Kidney (tissue), 13 donors: ENCODE measurements at regions not wholly inside any gene's neighbourhood (a gene's known extent, or its start where the extent isn't known, plus 50 kb on each side); places are given as distances from the start of the nearest gene placed in this dataset.
A peak's percentile ranks its signal among the peaks of the same experiment; 100 is the strongest.

Experiments used
- DNase-seq, 5 donors: peaks; one replicate each; pipeline ENCODE4 v3.0.0-alpha.2; 2013 to 2020
- FAIRE-seq: peaks from 2 replicates; lab custom pipeline; 2012; peaks lifted over from hg19 to GRCh38; lab: Jason Lieb, UNC
- H3K27ac ChIP-seq, 2 donors: one replicate each; pipeline ENCODE4 v1.7.0; 2013; ENCODE audit warnings: low read depth in 2 of 2, low read length in 2 of 2, inconsistent platforms in 1 of 2
- H3K27me3 ChIP-seq: one replicate; pipeline ENCODE4 v1.7.1; 2013; ENCODE audit warnings: low read length, inconsistent platforms; ENCODE audit not compliant: control insufficient read depth, insufficient read depth
- H3K36me3 ChIP-seq, 3 donors: one replicate each; pipeline versions ENCODE4 v1.7.0 to v1.7.1; 2013; ENCODE audit warnings: low read length in 3 of 3, control low read depth in 1 of 3, inconsistent platforms in 1 of 3; ENCODE audit not compliant: insufficient read depth in 3 of 3, control insufficient read depth in 2 of 3
- H3K4me1 ChIP-seq, 3 donors: one replicate each; pipeline versions ENCODE4 v1.7.0 to v1.7.1; 2013; ENCODE audit warnings: low read length in 3 of 3, inconsistent platforms in 1 of 3, low read depth in 1 of 3; ENCODE audit not compliant: control insufficient read depth in 2 of 3, insufficient read depth in 2 of 3
- H3K4me3 ChIP-seq, 3 donors: one replicate each; pipeline versions ENCODE4 v1.7.0 to v1.8.1; 2013; ENCODE audit warnings: low read length in 3 of 3, control low read depth in 1 of 3, inconsistent platforms in 1 of 3
- H3K9ac ChIP-seq, 3 donors: one replicate each; pipeline versions ENCODE4 v1.7.0 to v1.7.1; 2013; ENCODE audit warnings: low read length in 3 of 3, control low read depth in 1 of 3, inconsistent platforms in 1 of 3
- H3K9me3 ChIP-seq, 3 donors: one replicate each; pipeline versions ENCODE4 v1.7.0 to v1.7.1; 2013; ENCODE audit warnings: low read length in 3 of 3, control low read depth in 1 of 3, inconsistent platforms in 1 of 3; ENCODE audit not compliant: control insufficient read depth in 2 of 3, insufficient read depth in 1 of 3
- CTCF ChIP-seq: IDR thresholded peaks from 3 replicates; pipeline ENCODE4 v1.5.1; 2012; ENCODE audit warnings: mild to moderate bottlenecking, moderate library complexity, borderline replicate concordance; ENCODE audit not compliant: insufficient read depth; ENCODE audit errors: extremely low read depth
- intact Hi-C: fragments of 100-400 bp; cut with DNase I; formaldehyde crosslinking; loops from one replicate; pipeline ENCODE4 v1.11.1; 2022
- donor health status: control.
- donor health status: control.
- donor health status: control.
- donor health status: control.
- donor health status: control.
- donor health status: DM: yes; HTN: yes; CAD: no.
- donor health status: Normal renal cell carcinoma (clear cell type).

DNA sequence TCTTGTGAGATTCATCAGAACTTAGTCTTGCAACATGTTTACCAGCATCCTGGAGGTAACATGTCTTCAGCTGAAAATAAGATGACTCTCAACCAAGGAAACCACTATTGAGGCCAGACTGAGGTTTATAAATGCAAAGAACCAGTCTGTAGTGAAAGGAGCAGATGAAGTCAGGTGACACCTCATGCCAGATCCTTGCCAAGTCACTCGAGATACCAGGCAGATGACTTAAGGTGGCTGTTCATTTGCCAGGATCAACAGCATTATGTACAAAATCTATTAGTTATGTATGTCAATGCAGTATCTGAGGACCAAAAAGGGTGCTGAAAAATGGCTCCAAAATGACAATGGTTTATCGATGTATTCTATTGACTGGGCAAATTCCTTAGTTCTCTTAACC lies 100.0 kb upstream of the SOX6 start:
- Histone ChIP-seq H3K4me3 (no peak overlapping the region), H3K36me3 (no peaks in the 10 kb centered on the region), H3K4me1 (no peaks in the 10 kb centered on the region), H3K27me3 (no peaks in the 10 kb centered on the region), H3K9ac (no peak overlapping the region), H3K27ac (no peak overlapping the region), H3K9me3 (no peaks in the 10 kb centered on the region)
- intact Hi-C loops = no loop called here
- no peak for TF ChIP-seq CTCF
- no peak for DNase-seq
- FAIRE-seq = no peak

GRCh38 chr11:16454289-16454863 lies 98.0 kb upstream of the SOX6 start:
- no peak overlapping the region for H3K27ac ChIP-seq
- H3K9ac ChIP-seq = no peak overlapping the region
- H3K9me3 ChIP-seq = no peaks in the 10 kb centered on the region
- DNase-seq (peak in 1 of 5 donors; percentile 8), FAIRE-seq (no peak)
- intact Hi-C loops = no loop called here
- no peaks in the 10 kb centered on the region for H3K27me3 ChIP-seq
- no peaks in the 10 kb centered on the region for H3K4me1 ChIP-seq
- H3K4me3 ChIP-seq = no peak overlapping the region
- no peak for TF ChIP-seq CTCF
- no peaks in the 10 kb centered on the region for H3K36me3 ChIP-seq

DNA sequence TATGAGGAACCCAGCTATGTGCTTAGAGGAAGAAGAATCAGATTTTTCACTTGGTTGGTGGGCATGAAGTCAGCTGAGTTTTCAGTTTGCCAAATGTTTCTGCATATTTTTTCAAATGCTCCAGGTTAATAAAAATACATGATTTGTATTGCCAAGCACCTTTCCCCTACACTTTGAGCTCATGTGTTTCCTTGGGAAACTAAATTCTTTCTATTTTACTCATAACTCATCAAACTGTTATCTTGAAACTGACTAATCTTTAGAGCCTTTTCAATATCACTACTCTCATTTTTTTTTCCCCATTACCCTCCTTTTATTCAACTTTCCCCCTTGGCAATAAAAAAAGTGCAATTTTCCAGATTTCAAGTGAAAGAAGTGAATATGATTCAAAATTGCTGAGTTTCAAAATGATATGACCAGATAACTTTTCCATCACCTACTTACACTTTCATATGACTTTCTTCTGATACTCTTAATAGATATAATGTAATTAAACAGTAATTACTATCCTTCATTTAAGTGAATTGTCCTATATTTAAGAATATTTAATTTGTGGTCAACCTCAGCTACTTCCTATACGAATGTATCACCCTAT lies 91.9 kb upstream of the SOX6 start:
- no peak overlapping the region for H3K4me3 ChIP-seq
- no peaks in the 10 kb centered on the region for H3K4me1 ChIP-seq
- FAIRE-seq = no peak
- no peaks in the 10 kb centered on the region for H3K36me3 ChIP-seq
- DNase-seq = no peak
- intact Hi-C loops = no loop called here
- H3K27me3 ChIP-seq = no peaks in the 10 kb centered on the region
- TF ChIP-seq CTCF = no peak
- no peak overlapping the region for H3K9ac ChIP-seq
- no peaks in the 10 kb centered on the region for H3K9me3 ChIP-seq
- H3K27ac ChIP-seq = no peak overlapping the region
